Natural killer cell treated with Interleukin-12 subunit alpha and Interleukin-12 subunit beta and Interleukin-15 and Interleukin-18, amount 100 ng/mL, for 72 hours (primary cell): ENCODE measurements at regions not wholly inside any gene's neighbourhood (a gene's known extent, or its start where the extent isn't known, plus 50 kb on each side); places are given as distances from the start of the nearest gene placed in this dataset.
"Not testable (repeated sequence)": the region's sequence is repeated elsewhere in the genome, so short reads cannot be mapped to it uniquely, and the experiment has no call there.

Experiments
- ATAC-seq, 2 donors: fragments of 150-1000 bp; cut with Tn5 transposase in 1 of 2; sonication (Bioruptor Pico), chemical (Tn5 transposase) in 1 of 2; 2 replicates each; pipeline ENCODE4 v1.10.0; 2021
- DNase-seq: peaks from one replicate; pipeline ENCODE4 v3.0.0; 2022; ENCODE audit warnings: low spot score
- H3K27ac Mint-ChIP-seq, 2 donors: 1 replicate in 1 of 2; 2 replicates in 1 of 2; pipeline ENCODE4 v1.8.0; 2022; ENCODE audit warnings: mixed read lengths in 2 of 2, mild to moderate bottlenecking in 1 of 2, moderate library complexity in 1 of 2
- H3K27me3 Mint-ChIP-seq, 2 donors: 1 replicate in 1 of 2; 2 replicates in 1 of 2; pipeline ENCODE4 v1.8.0; 2022; ENCODE audit warnings: mixed read lengths in 2 of 2
- H3K36me3 Mint-ChIP-seq: one replicate; pipeline ENCODE4 v1.8.0; 2022; ENCODE audit warnings: mixed read lengths
- H3K4me1 Mint-ChIP-seq, 2 donors: 1 replicate in 1 of 2; 2 replicates in 1 of 2; pipeline ENCODE4 v1.8.0; 2022; ENCODE audit warnings: low read depth in 2 of 2, mixed read lengths in 2 of 2, mild to moderate bottlenecking in 1 of 2
- H3K4me3 Mint-ChIP-seq: one replicate; pipeline ENCODE4 v1.8.0; 2022; ENCODE audit warnings: mixed read lengths
- H3K9me3 Mint-ChIP-seq: 2 replicates; pipeline ENCODE4 v1.8.0; 2022; ENCODE audit warnings: mixed read lengths

GRCh38 chr1:104064399-104064798, 314.7 kb downstream of the AMY1C start:
- ATAC-seq (no peak), DNase-seq (no peak)
- peaks cover 7% of the 10 kb centered on the region for H3K9me3 Mint-ChIP-seq
- H3K36me3 Mint-ChIP-seq, result peaks cover 6% of the 10 kb centered on the region
- no peak overlapping the region for H3K4me3 Mint-ChIP-seq
- no peak overlapping the region for H3K27ac Mint-ChIP-seq
- no peaks in the 10 kb centered on the region for H3K27me3 Mint-ChIP-seq
- no peaks in the 10 kb centered on the region for H3K4me1 Mint-ChIP-seq

- no peak for ATAC-seq
- DNase-seq, result no peak
- Mint-ChIP-seq H3K27ac (no peak overlapping the region), H3K27me3 (no peaks in the 10 kb centered on the region), H3K9me3 (peaks cover 10% of the 10 kb centered on the region), H3K4me1 (no peaks in the 10 kb centered on the region), H3K4me3 (no peak overlapping the region), H3K36me3 (peaks cover 7% of the 10 kb centered on the region)
These were observed 323.2 kb downstream of the AMY1C start for GRCh38 chr1:104072915-104073371.

- Mint-ChIP-seq H3K27ac (no peak overlapping the region), H3K4me3 (no peak overlapping the region), H3K36me3 (peaks cover 7% of the 10 kb centered on the region), H3K27me3 (no peaks in the 10 kb centered on the region), H3K9me3 (peaks cover 10% of the 10 kb centered on the region), H3K4me1 (no peaks in the 10 kb centered on the region)
- DNase-seq, result no peak
- ATAC-seq, result no peak
These were observed 323.8 kb downstream of the AMY1C start for GRCh38 chr1:104073463-104073902.

DNA sequence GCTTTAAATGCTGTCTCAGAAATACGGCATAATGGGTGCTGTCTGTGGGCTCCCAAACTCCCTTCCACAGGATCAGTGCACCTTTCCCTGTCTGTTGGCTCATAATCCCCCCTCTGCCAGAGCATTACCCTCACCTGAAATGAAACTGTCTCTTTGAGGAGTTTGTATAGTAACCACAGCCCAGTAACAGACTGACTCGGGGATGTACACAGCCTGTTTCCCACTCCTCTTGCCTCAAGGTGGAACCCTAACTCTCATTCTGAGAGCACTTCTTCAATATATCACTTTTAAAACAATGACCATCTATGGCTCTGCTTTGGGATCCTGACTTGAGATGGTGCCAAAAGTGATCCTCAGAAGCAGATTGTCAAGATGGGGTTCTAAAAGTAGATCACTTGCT, 332.5 kb downstream of the AMY1C start:
- Mint-ChIP-seq H3K27me3 (no peaks in the 10 kb centered on the region), H3K27ac (no peak overlapping the region), H3K9me3 (peaks cover 6% of the 10 kb centered on the region), H3K4me1 (no peaks in the 10 kb centered on the region), H3K4me3 (no peak overlapping the region), H3K36me3 (no peaks in the 10 kb centered on the region)
- ATAC-seq, result no peak
- no peak for DNase-seq

DNA sequence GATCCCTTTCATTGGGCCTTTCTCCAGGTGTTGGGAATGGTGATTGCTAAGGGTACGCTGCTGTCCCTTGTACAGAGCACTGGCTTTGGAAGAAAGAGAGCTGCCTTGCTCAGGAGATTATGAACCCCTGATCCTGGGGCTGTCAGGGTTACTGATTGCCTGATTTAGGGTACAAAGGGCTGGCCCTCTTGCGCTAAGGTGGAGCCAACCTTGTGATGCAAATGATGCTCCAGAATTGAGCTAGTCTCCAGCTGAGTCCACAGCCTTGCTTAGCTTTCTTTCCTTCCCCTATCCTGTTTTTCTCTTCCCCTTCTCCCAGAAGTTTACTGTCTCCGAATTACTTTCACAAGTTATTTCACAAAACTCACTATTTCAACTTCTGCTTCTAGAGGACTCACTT, 334.7 kb downstream of the AMY1C start:
- Mint-ChIP-seq H3K4me1 (no peaks in the 10 kb centered on the region), H3K36me3 (no peaks in the 10 kb centered on the region), H3K9me3 (peaks cover 6% of the 10 kb centered on the region), H3K4me3 (no peak overlapping the region), H3K27me3 (no peaks in the 10 kb centered on the region), H3K27ac (no peak overlapping the region)
- DNase-seq, result no peak
- ATAC-seq, result no peak

GRCh38 chr1:104092698-104093097, 343.0 kb downstream of the AMY1C start:
- Mint-ChIP-seq H3K27ac (no peak overlapping the region), H3K36me3 (peaks cover 6% of the 10 kb centered on the region), H3K27me3 (no peaks in the 10 kb centered on the region), H3K4me3 (no peak overlapping the region), H3K4me1 (no peaks in the 10 kb centered on the region), H3K9me3 (peaks cover 11% of the 10 kb centered on the region)
- DNase-seq (no peak), ATAC-seq (no peak)

DNA sequence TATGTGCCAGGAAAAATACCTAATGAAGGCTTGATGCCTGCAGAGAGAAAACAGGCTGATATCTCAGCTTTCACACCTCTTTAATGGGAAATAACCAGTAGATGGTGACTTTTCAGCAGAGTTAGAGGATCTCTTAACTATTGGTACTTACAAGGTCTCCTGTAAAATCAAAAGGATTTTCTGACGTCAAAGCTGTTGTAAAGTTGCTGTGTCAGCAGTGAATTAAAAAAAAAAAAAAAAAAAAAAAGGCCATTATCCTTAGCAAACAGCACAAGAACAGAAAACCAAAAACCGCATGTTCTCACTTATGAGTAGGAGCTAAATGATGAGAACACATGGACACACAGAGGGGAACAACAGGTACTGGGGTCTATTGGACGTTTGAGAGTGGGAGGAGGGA, 349.1 kb downstream of the AMY1C start:
- no peak overlapping the region for H3K4me3 Mint-ChIP-seq
- no peaks in the 10 kb centered on the region for H3K4me1 Mint-ChIP-seq
- no peak for DNase-seq
- H3K9me3 Mint-ChIP-seq, result peaks cover 16% of the 10 kb centered on the region
- ATAC-seq, result no peak
- no peak overlapping the region for H3K27ac Mint-ChIP-seq
- no peaks in the 10 kb centered on the region for H3K27me3 Mint-ChIP-seq
- H3K36me3 Mint-ChIP-seq, result peaks cover 2% of the 10 kb centered on the region

GRCh38 chr1:104100115-104100514, 350.4 kb downstream of the AMY1C start:
- H3K4me1 Mint-ChIP-seq, result no peaks in the 10 kb centered on the region
- no peak for DNase-seq
- no peak overlapping the region for H3K27ac Mint-ChIP-seq
- H3K27me3 Mint-ChIP-seq, result no peaks in the 10 kb centered on the region
- no peak overlapping the region for H3K4me3 Mint-ChIP-seq
- ATAC-seq, result no peak
- peaks cover 16% of the 10 kb centered on the region for H3K9me3 Mint-ChIP-seq
- no peaks in the 10 kb centered on the region for H3K36me3 Mint-ChIP-seq

DNA sequence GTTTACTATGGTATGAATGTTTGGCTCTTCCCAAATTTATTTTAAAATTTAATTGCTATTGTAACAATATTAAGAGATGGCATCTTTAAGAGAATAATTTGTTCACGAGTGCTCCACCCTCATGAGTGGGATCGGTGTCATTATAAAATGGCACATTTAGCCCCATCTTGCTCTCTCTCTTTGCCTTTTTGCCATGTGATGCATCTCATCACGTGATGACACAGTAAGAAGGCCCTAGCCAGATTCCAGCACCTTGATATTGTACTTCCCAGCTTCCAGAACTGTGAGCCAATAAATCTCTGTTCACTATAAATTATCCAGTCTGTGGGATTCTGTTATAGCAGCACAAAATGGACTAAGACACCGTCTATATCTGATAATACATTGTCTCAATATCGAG, 355.8 kb downstream of the AMY1C start:
- H3K9me3 Mint-ChIP-seq, result peaks cover 14% of the 10 kb centered on the region

DNA sequence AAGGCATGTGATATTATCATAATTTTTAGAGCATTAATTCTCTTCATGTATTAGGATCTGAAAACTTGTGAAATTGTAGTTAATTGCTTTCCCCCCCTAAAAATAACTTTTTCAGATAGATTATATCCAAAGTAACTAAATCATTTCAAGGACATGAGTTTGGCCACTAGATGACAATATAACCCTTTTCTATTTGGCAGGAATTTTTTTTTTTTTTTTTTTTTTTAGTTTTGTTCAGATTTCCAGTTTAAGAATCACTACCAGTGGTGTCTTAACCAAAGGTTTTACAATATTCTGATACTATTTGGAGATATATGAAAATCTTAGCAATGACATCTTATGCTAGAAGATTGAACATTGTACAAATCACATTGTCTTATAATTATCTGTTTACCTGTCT, 370.8 kb downstream of the AMY1C start:
- Mint-ChIP-seq H3K4me1 (no peaks in the 10 kb centered on the region), H3K4me3 (no peak overlapping the region), H3K27ac (no peak overlapping the region), H3K9me3 (no peaks in the 10 kb centered on the region), H3K36me3 (no peaks in the 10 kb centered on the region), H3K27me3 (no peaks in the 10 kb centered on the region)
- no peak for ATAC-seq
- no peak for DNase-seq

More for the DNA sequence above, 355.8 kb downstream of the AMY1C start:
- ATAC-seq, result no peak
- Mint-ChIP-seq H3K4me3 (no peak overlapping the region), H3K4me1 (no peaks in the 10 kb centered on the region), H3K36me3 (no peaks in the 10 kb centered on the region), H3K27ac (no peak overlapping the region), H3K27me3 (no peaks in the 10 kb centered on the region)
- no peak for DNase-seq

GRCh38 chr1:104121271-104121670, 371.6 kb downstream of the AMY1C start:
- ATAC-seq, result no peak

GRCh38 chr1:104125266-104125665, 375.6 kb downstream of the AMY1C start:
- Mint-ChIP-seq H3K4me3 (no peak overlapping the region), H3K4me1 (no peaks in the 10 kb centered on the region), H3K27ac (no peak overlapping the region), H3K27me3 (no peaks in the 10 kb centered on the region), H3K9me3 (no peaks in the 10 kb centered on the region), H3K36me3 (no peaks in the 10 kb centered on the region)
- no peak for ATAC-seq
- DNase-seq, result no peak

More at GRCh38 chr1:104121271-104121670, 371.6 kb downstream of the AMY1C start:
- Mint-ChIP-seq H3K9me3 (no peaks in the 10 kb centered on the region), H3K27ac (no peak overlapping the region), H3K4me3 (no peak overlapping the region), H3K4me1 (no peaks in the 10 kb centered on the region), H3K36me3 (no peaks in the 10 kb centered on the region), H3K27me3 (no peaks in the 10 kb centered on the region)
- no peak for DNase-seq

GRCh38 chr1:104125970-104126369, 376.3 kb downstream of the AMY1C start:
- Mint-ChIP-seq H3K27me3 (no peaks in the 10 kb centered on the region), H3K4me3 (no peak overlapping the region), H3K9me3 (peaks cover 4% of the 10 kb centered on the region), H3K27ac (no peak overlapping the region), H3K36me3 (no peaks in the 10 kb centered on the region), H3K4me1 (no peaks in the 10 kb centered on the region)
- no peak for DNase-seq
- ATAC-seq, result no peak

DNA sequence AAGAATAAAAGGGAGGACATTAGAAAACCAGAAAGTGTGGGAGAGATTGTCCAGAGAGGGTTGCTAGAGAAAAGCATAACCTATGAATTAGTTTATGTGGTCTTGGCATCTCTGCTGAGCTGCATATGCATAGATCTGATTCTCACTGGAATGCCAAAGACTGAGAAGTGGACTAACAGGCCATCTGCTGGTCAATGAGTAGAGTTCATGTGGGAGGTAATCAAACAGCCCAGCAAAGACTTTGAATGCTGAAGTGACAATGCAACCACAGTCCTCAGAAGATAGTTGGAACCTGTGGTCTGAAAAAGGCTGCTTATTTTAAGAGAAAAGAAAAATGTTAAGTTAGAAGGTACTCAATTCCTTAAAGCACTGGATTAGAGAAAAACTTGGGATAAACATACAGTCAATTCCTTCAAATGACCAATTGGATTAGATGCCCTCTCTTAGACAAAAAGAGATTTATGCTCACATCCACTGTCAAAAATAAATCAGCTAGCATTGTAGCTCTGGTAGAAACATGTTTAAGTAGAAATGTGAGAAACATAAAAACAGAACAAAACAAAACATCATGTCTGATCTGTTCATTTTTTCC, 382.8 kb downstream of the AMY1C start:
- H3K36me3 Mint-ChIP-seq, result no peaks in the 10 kb centered on the region
- H3K27ac Mint-ChIP-seq, result no peak overlapping the region
- peaks cover 8% of the 10 kb centered on the region for H3K9me3 Mint-ChIP-seq
- no peak for DNase-seq
- no peak for ATAC-seq
- no peak overlapping the region for H3K4me3 Mint-ChIP-seq
- H3K27me3 Mint-ChIP-seq, result no peaks in the 10 kb centered on the region
- H3K4me1 Mint-ChIP-seq, result no peaks in the 10 kb centered on the region

DNA sequence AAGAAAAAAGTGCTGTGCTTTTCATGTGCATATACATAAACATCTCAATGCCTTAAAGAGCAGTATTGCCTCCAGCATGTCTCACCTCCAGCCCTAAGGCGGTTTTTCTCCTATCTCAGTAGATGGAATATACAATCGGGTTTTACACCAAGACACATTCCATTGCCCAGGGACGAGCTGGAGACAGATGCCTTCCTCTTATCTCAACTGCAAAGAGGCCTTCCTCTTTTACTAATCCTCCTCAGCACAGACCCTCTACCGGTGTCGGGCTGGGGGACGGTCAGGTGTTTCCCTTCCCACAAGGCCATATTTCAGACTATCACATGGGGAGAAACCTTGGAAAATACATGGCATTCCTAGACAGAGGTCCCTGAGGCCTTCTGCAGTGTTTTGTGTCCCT, 385.3 kb downstream of the AMY1C start:
- H3K36me3 Mint-ChIP-seq, H3K4me3 Mint-ChIP-seq, DNase-seq, H3K9me3 Mint-ChIP-seq, ATAC-seq, H3K27me3 Mint-ChIP-seq, H3K27ac Mint-ChIP-seq, H3K4me1 Mint-ChIP-seq: not testable (repeated sequence)
